ES-I3 (cell line): ENCODE measurements at regions not wholly inside any gene's neighbourhood (a gene's known extent, or its start where the extent isn't known, plus 50 kb on each side); places are given as distances from the start of the nearest gene placed in this dataset.

Experiments
- H3K36me3 ChIP-seq: 2 replicates; pipeline ENCODE4 v1.6.1; 2013; ENCODE audit warnings: mild to moderate bottlenecking, low read length, control low read depth, moderate library complexity; ENCODE audit not compliant: insufficient read depth
- H3K4me1 ChIP-seq: 2 replicates; pipeline ENCODE4 v1.6.1; 2013; ENCODE audit warnings: mild to moderate bottlenecking, control low read depth, low read length; ENCODE audit not compliant: insufficient read depth
- H3K9ac ChIP-seq: 2 replicates; pipeline ENCODE4 v1.6.1; 2013; ENCODE audit warnings: low read depth, mild to moderate bottlenecking, low read length, moderate library complexity
- H3K9me3 ChIP-seq: 2 replicates; pipeline ENCODE4 v1.6.1; 2013; ENCODE audit warnings: mild to moderate bottlenecking, low read length, moderate library complexity; ENCODE audit not compliant: control insufficient read depth, insufficient read depth

DNA sequence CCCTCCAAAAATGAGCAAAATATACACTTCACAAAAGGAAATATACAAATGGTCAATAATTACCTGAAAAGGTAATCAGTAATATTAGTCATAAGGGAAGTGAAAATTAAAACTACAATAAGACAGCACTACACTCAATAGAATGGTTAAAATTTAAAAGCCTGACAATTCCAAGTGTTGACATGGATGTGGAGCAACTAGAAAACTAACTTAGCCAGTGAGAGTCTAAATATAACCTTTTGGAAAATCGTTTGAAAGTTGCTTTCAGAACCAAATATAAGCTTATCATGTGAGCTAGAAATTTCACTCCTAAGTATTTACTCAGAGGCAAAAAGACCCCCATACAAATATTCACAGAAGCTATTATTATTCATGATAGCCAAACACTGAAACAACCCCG lies 105.1 kb upstream of the MVB12B start:
- 0 out of 2 replicates have a peak, but pooled peaks cover 3% of the 10 kb centered on the region for H3K4me1 ChIP-seq
- no peaks in the 10 kb centered on the region for H3K36me3 ChIP-seq
- peaks cover 2% of the 10 kb centered on the region; the same call in 1 of the 2 replicates for H3K9me3 ChIP-seq
- no peak overlapping the region for H3K9ac ChIP-seq

DNA sequence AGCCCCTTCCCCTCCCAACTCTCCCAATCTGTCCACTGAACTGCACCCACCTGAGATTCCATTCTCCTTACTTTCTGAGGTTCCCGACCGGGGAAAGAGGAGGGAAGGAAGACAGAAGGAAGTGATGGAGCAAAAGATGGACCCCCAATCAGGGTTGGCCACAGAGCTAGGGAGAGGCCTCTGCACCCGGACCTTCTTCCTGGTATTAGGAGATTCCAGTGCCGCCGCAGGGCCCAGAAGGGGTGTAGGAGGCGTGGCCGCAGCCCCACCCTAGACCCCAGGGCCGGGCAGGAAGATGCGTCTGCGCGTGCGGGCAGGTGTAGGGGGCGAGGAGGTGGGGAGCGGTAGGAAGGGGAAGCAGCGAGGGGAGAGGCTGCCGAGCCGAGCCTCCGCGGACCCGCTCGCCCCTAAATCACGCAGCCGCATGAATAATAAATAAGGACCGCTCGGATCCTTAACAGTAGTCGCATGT lies 104.2 kb upstream of the MVB12B start:
- H3K9ac ChIP-seq = peak overlapping the region; percentile 27; the same call in 1 of the 2 replicates
- no peaks in the 10 kb centered on the region for H3K36me3 ChIP-seq
- H3K4me1 ChIP-seq = 0 out of 2 replicates have a peak, but pooled peaks cover 3% of the 10 kb centered on the region
- H3K9me3 ChIP-seq = peaks cover 2% of the 10 kb centered on the region; the same call in 1 of the 2 replicates

DNA sequence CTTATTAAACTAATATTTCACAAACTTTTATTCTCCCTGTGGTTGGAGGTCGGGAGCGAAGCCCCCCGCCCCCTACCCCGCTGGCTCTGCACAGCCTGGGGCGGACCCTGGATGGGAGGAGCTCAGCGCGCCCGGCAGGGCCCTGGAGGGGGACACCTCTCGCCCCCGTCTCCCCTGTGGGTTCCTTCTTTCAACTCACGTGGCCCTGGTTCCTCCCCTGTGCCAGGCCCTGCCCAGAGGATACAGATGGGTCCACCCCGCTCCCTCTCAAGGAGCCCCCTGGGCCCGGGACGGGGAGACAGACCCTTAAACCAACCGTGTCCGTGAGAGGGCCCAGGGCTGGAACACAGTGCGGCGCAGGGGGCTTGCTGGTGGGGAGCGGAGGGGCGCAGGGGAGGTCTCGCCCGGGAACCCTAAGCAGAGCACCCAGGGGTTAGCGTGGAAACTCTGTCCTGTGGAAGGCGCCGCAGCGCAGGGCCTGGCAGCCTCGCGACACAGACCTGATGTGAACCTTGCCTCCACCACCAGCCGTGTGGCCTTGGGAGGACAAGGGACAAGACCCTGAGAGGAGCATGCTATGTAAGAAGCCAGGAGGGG lies 103.7 kb upstream of the MVB12B start:
- H3K4me1 ChIP-seq = no peaks in the 10 kb centered on the region
- peaks cover 2% of the 10 kb centered on the region; the same call in 1 of the 2 replicates for H3K9me3 ChIP-seq
- H3K9ac ChIP-seq = peak overlapping the region; percentile 27; the same call in 1 of the 2 replicates
- H3K36me3 ChIP-seq = no peaks in the 10 kb centered on the region

GRCh38 chr9:126223798-126224531 lies 102.7 kb upstream of the MVB12B start:
- Histone ChIP-seq H3K9ac (no peak overlapping the region), H3K4me1 (no peaks in the 10 kb centered on the region), H3K9me3 (peaks cover 2% of the 10 kb centered on the region; the same call in 1 of the 2 replicates), H3K36me3 (no peaks in the 10 kb centered on the region)

GRCh38 chr9:126225611-126226609 lies 100.7 kb upstream of the MVB12B start:
- Histone ChIP-seq H3K4me1 (no peaks in the 10 kb centered on the region), H3K36me3 (no peaks in the 10 kb centered on the region), H3K9me3 (peaks cover 2% of the 10 kb centered on the region; the same call in 1 of the 2 replicates), H3K9ac (no peak overlapping the region)

DNA sequence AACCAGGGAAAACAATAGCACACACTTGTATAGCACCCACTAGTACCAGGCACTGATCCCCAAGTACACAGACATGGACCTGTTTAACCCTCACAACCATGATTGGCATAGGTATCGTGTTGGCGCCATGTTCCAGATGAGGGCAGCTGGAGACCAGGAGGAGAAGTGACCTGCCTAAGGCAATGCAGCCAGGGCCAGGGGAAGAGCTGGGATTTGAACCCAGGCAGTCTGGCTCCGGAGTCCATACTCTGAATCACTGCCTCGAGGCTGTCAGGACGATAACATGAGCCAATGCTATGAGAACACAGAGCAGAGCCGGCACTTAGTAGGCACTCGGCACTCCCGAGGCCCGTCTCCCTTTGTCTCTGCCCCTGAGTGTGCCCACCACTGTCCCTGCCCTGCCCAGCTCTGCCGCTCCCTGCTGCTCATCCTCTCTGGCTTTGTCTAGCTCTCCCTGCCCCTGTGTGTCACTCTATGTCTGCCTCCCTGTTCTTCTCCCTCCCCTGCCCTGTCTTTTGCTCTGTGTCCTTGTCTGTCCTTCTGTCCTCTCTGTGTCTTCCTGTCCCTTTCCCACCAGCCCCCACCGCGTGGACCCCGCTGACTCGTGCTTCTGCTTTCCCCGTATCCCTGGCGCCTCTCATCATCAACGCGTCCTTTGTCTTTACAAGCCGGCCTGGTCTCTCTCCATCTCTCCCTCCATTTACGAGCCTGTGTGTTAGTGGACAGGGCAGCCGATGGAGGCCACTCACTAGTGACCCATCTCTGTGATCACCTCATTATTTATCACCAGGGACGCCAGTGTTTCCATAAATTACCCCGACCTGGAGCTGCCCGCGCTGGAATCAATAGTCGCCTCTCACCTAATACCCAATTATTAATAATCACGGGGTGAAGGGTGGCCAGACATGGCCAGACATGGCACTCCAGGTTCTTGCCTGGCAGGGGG lies 99.4 kb upstream of the MVB12B start:
- Histone ChIP-seq H3K9ac (no peak overlapping the region), H3K36me3 (no peaks in the 10 kb centered on the region), H3K4me1 (no peaks in the 10 kb centered on the region), H3K9me3 (no peaks in the 10 kb centered on the region)

- Histone ChIP-seq H3K9ac (no peak overlapping the region), H3K9me3 (no peaks in the 10 kb centered on the region), H3K4me1 (no peaks in the 10 kb centered on the region), H3K36me3 (no peaks in the 10 kb centered on the region)
Measured at GRCh38 chr9:126228111-126228780, 98.4 kb upstream of the MVB12B start.

DNA sequence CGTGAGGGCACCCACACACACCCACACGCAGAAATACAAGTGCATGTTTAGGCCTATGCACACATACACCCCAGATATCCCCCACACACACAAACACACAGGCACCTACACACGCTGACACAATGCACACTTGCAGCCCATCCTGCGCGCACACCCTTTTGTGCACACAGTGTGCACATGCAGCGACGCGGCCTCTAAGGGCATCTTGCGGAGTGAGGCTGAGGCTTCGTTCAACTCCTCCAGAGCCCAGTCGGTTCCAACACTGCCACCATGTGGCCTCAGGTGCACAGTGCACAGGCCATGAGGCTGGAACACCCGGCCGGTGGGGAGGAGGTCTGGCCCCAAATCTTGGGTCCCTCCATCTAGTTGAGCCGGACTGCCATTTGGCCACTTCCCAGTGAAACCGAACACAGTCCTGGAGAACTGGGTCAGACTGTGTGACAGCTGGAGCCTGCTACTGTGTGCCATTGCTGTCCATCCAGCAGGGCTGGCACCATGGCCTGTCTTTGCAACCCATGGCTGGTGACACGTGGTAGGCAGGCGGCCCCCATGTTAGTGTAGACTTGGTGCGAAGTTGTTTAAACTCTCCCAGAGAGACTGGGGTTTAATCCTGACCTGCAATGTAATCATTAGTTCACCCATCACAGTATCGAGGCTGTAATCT lies 97.7 kb upstream of the MVB12B start:
- H3K9me3 ChIP-seq = no peaks in the 10 kb centered on the region
- no peaks in the 10 kb centered on the region for H3K36me3 ChIP-seq
- no peaks in the 10 kb centered on the region for H3K4me1 ChIP-seq
- no peak overlapping the region for H3K9ac ChIP-seq

DNA sequence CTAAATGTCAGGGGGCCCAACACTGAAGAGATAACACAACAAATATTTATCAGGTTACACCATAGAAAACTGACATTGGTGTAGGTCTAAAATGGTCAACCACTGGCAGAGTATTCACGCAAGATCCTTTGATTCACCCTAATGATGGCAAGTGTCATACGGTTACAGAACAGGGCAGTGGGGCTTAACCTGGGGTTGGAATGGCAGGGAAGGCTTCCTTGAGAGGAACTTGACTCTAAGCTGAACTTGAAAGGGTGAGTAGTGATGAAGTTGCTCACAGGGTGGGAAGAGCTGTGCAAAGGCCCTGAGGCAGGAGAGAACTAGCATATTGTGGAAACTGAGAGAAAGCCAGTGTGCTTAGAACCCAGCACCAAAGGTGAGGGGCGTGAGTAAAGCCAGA lies 97.1 kb upstream of the MVB12B start:
- H3K36me3 ChIP-seq = no peaks in the 10 kb centered on the region
- H3K9ac ChIP-seq = no peak overlapping the region
- no peaks in the 10 kb centered on the region for H3K4me1 ChIP-seq
- no peaks in the 10 kb centered on the region for H3K9me3 ChIP-seq

DNA sequence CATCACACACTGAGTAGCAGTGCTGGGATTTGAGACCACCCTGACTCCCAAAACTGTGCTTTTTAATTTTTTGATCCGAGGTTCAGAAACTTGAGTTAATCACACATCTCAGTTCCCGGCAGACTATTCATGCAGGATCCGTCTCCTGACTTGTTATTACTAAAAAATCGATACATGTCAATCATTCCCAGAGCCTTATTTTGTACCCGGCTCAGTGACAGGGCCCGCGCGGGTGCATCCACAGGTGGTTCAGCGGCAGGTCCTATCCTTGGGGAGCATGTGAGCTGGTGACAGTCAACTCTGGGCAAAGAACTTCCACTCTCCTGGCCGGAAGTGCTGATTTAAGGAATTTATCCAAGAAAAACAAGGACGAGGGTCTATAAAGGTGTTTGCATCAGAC lies 95.9 kb upstream of the MVB12B start:
- H3K36me3 ChIP-seq = no peaks in the 10 kb centered on the region
- no peaks in the 10 kb centered on the region for H3K9me3 ChIP-seq
- H3K4me1 ChIP-seq = no peaks in the 10 kb centered on the region
- H3K9ac ChIP-seq = no peak overlapping the region

GRCh38 chr9:126232461-126232860 lies 94.2 kb upstream of the MVB12B start:
- no peaks in the 10 kb centered on the region for H3K36me3 ChIP-seq
- H3K9ac ChIP-seq = no peak overlapping the region
- H3K9me3 ChIP-seq = no peaks in the 10 kb centered on the region
- H3K4me1 ChIP-seq = no peaks in the 10 kb centered on the region

- Histone ChIP-seq H3K36me3 (no peaks in the 10 kb centered on the region), H3K9me3 (no peaks in the 10 kb centered on the region), H3K4me1 (no peaks in the 10 kb centered on the region), H3K9ac (no peak overlapping the region)
Measured at GRCh38 chr9:126233175-126233574, 93.5 kb upstream of the MVB12B start.
